Upper lobe of right lung (tissue), 1 donor: ENCODE measurements at regions not wholly inside any gene's neighbourhood (a gene's known extent, or its start where the extent isn't known, plus 50 kb on each side); places are given as distances from the start of the nearest gene placed in this dataset.

Experiments used
- ATAC-seq: fragments of 200-7000 bp; cut with Tn5 transposase; one replicate; pipeline ENCODE4 v1.9.1; 2020; ENCODE audit warnings: mild to moderate bottlenecking, moderate library complexity
- DNase-seq: peaks from one replicate; pipeline ENCODE4 v3.0.0-alpha.2; 2020
- H3K27ac ChIP-seq: fragments of 200-600 bp; one replicate; pipeline ENCODE4 v1.8.0; 2022
- H3K27me3 ChIP-seq: fragments of 200-600 bp; one replicate; pipeline ENCODE4 v1.8.0; 2022; ENCODE audit warnings: mild to moderate bottlenecking
- H3K36me3 ChIP-seq: fragments of 200-600 bp; one replicate; pipeline ENCODE4 v1.8.0; 2022
- H3K4me1 ChIP-seq: fragments of 200-600 bp; one replicate; pipeline ENCODE4 v1.8.0; 2022
- H3K4me3 ChIP-seq: fragments of 200-600 bp; one replicate; pipeline ENCODE4 v1.8.0; 2022; ENCODE audit warnings: mild to moderate bottlenecking
- H3K9me3 ChIP-seq: fragments of 200-600 bp; one replicate; pipeline ENCODE4 v1.8.0; 2022
- intact Hi-C: fragments of 100-400 bp; cut with DNase I; formaldehyde crosslinking; loops from one replicate; pipeline ENCODE4 v1.11.0; 2022
- TF ChIP-seq, protein P1 (sequence below): fragments of 200-600 bp; IDR thresholded peaks from one replicate; pipeline ENCODE4 v1.8.0; 2022; ENCODE audit warnings: antibody characterized with exemption
- donor health status: DM: no; HTN: yes; CAD: no; lungs with severe emphysema.

DNA sequence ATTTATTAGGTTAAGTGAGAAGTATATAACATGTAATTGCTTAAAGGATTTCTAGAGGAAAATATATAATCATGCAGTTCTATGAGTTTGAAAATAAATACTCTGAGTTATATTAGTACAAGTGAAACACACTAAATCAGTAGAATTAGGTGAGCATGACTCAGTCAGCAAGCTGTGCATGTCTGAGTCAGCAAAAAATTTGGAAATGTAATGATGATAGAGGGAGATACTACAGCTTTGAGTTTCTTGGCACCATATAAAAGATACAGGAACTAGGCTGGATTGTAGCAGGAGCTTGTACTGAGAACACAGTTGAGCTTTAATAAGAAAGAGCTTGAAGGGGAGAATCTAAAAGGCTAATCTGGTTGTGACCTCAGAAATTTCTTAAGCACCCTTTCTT is 1224.6 kb downstream of the CDH8 start:
- DNase-seq (no peak), ATAC-seq (no peak)
- TF ChIP-seq, protein P1, sequence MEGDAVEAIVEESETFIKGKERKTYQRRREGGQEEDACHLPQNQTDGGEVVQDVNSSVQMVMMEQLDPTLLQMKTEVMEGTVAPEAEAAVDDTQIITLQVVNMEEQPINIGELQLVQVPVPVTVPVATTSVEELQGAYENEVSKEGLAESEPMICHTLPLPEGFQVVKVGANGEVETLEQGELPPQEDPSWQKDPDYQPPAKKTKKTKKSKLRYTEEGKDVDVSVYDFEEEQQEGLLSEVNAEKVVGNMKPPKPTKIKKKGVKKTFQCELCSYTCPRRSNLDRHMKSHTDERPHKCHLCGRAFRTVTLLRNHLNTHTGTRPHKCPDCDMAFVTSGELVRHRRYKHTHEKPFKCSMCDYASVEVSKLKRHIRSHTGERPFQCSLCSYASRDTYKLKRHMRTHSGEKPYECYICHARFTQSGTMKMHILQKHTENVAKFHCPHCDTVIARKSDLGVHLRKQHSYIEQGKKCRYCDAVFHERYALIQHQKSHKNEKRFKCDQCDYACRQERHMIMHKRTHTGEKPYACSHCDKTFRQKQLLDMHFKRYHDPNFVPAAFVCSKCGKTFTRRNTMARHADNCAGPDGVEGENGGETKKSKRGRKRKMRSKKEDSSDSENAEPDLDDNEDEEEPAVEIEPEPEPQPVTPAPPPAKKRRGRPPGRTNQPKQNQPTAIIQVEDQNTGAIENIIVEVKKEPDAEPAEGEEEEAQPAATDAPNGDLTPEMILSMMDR, result no peak
- Histone ChIP-seq H3K4me1 (no peaks in the 10 kb centered on the region), H3K9me3 (no peaks in the 10 kb centered on the region), H3K27me3 (no peaks in the 10 kb centered on the region), H3K4me3 (no peak overlapping the region), H3K27ac (no peak overlapping the region), H3K36me3 (no peaks in the 10 kb centered on the region)
- intact Hi-C loops, result no loop called here

DNA sequence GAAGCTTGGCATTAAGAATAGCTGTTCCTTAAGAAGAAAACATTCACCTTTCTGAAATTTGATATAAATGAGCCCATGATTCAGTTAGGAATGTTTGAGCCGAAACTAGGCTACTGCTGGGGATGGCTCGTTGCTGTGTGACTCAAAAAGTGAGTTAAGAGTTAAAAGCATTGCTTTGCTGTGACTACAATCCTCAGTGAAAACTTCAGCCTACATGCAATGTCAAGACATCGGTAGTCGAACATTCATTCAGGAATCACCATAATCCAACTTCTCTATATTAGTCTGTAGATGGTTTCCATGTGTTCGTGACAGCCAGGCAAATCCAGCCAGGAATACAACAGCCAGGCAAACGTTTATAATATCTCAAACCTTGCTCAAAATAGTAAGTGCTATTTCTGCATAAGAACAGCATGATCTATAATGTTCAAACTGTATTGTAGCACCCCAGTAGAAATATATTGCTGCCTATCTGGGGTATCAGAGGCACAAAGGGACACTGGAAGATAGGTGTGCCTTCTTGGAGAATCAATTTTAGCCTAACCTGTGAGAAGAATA is 1225.1 kb downstream of the CDH8 start:
- ATAC-seq, result no peak
- TF ChIP-seq, protein P1, result no peak

DNA sequence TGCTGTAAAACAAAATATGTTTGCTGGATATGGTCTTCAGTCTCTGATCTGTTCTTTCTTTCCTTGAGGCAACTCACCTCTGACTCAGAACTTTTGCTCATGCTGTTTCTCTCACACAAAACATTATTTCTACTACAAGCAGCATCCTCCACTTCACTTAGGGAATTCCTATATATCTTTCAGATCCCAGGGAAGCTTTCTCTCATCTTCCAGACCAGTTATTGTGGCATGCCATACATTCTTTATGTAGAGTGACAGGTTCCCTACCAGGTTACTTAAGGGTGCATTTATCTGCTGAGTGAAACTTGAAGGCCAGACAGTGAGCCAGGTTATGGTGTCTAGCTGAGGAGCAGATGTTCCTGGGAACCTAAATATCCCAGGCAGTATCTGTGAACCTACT is 1226.0 kb downstream of the CDH8 start:
- H3K4me1 ChIP-seq, result no peaks in the 10 kb centered on the region
- no peak for ATAC-seq
- no peaks in the 10 kb centered on the region for H3K36me3 ChIP-seq
- no peak overlapping the region for H3K4me3 ChIP-seq
- DNase-seq, result no peak
- intact Hi-C loops, result no loop called here
- no peaks in the 10 kb centered on the region for H3K27me3 ChIP-seq
- no peaks in the 10 kb centered on the region for H3K9me3 ChIP-seq
- TF ChIP-seq, protein P1, result no peak
- no peak overlapping the region for H3K27ac ChIP-seq

More for the DNA sequence above, 1225.1 kb downstream of the CDH8 start:
- H3K4me3 ChIP-seq, result no peak overlapping the region
- H3K36me3 ChIP-seq, result no peaks in the 10 kb centered on the region
- no peaks in the 10 kb centered on the region for H3K9me3 ChIP-seq
- H3K27me3 ChIP-seq, result no peaks in the 10 kb centered on the region
- no peak for DNase-seq
- intact Hi-C loops, result no loop called here
- H3K27ac ChIP-seq, result no peak overlapping the region
- no peaks in the 10 kb centered on the region for H3K4me1 ChIP-seq

DNA sequence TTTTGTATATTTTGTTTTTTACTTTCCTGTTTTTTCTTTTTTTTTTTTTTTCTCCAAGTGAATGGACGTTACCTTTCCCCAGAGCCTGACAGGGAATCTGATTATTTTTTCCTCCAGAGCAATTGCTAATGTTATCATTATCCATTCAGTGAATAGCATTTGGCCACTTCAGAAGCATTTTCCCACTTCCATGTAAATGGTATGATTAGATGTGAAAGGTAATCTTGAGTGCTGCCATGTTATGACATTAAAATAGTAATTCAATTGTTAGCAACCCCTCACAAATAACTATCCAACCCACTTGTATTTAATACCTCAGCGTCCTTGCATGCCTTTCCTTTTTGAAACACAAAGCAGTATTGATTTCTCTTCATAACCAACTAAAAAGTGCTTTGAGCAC is 1243.8 kb downstream of the CDH8 start:
- no peak for DNase-seq
- no peak for ATAC-seq
- no peaks in the 10 kb centered on the region for H3K4me1 ChIP-seq
- H3K4me3 ChIP-seq, result no peak overlapping the region
- intact Hi-C loops, result no loop called here
- H3K27ac ChIP-seq, result no peak overlapping the region
- TF ChIP-seq, protein P1, result no peak
- no peaks in the 10 kb centered on the region for H3K36me3 ChIP-seq
- H3K27me3 ChIP-seq, result no peaks in the 10 kb centered on the region
- no peaks in the 10 kb centered on the region for H3K9me3 ChIP-seq

DNA sequence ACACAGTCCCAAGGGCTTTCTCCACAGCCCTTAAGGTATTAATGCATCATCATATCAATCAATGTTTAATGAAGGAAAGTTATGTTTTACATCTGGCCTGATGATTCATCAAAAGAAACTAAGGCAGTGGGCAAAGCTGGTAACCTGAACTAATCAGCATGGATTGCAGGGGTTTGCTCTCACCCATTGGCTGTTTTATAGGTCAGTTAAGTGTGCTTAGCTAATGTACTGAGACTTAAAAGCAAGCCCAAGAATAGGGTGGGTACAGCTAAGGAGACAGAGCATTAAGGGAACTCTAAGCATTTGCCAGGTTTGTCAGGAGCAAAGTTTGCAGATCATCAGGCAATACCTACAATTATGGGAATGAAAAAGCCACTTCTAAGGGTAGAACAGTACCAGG is 1247.6 kb downstream of the CDH8 start:
- ATAC-seq (no peak), DNase-seq (no peak)
- TF ChIP-seq, protein P1, result no peak
- no peak overlapping the region for H3K27ac ChIP-seq
- no peaks in the 10 kb centered on the region for H3K4me1 ChIP-seq
- no peaks in the 10 kb centered on the region for H3K9me3 ChIP-seq
- no peaks in the 10 kb centered on the region for H3K36me3 ChIP-seq
- no peak overlapping the region for H3K4me3 ChIP-seq
- H3K27me3 ChIP-seq, result no peaks in the 10 kb centered on the region
- intact Hi-C loops, result no loop called here

DNA sequence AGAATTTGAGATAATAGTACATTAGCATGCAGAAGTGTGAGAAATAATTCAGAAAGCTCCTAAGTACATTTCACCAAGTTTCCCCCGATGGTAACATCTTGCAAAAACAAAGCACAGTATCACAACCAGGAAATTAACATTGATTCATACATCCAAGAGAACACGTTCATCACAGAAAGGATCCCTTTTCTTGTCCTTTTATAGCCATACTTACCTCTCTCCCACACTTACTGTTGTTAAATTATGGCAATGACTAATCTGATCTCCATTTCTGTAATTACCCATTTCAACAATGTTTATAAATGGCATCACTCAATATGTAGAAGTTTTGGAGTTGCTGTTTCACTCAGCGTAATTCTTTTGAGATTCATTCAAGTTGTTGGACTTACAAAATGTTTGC is 1260.0 kb downstream of the CDH8 start:
- Histone ChIP-seq H3K27ac (no peak overlapping the region), H3K4me3 (no peak overlapping the region), H3K4me1 (no peaks in the 10 kb centered on the region), H3K9me3 (peaks cover 8% of the 10 kb centered on the region), H3K27me3 (no peaks in the 10 kb centered on the region), H3K36me3 (no peaks in the 10 kb centered on the region)
- ATAC-seq, result no peak
- DNase-seq, result no peak
- intact Hi-C loops, result no loop called here
- TF ChIP-seq, protein P1, result no peak
